HFF-Myc (cell line): ENCODE measurements at regions not wholly inside any gene's neighbourhood (a gene's known extent, or its start where the extent isn't known, plus 50 kb on each side); places are given as distances from the start of the nearest gene placed in this dataset.
"Not testable (repeated sequence)": the region's sequence is repeated elsewhere in the genome, so short reads cannot be mapped to it uniquely, and the experiment has no call there.

Experiments used
- DNase-seq: peaks from one replicate; pipeline ENCODE4 v3.0.0-alpha.2; 2011; ENCODE audit warnings: low read depth; ENCODE audit errors: extremely low read depth
- H3K4me3 ChIP-seq: replicated peaks from 2 replicates; pipeline ENCODE4 v1.5.1; 2011; ENCODE audit warnings: low read depth, mild to moderate bottlenecking, control low read depth, low read length
- CTCF ChIP-seq: IDR thresholded peaks from 2 replicates; pipeline ENCODE4 v1.5.1; 2012; ENCODE audit warnings: mild to moderate bottlenecking, low read depth, low read length, control low read depth; ENCODE audit errors: missing control alignments

- no peak for DNase-seq
- H3K4me3 ChIP-seq, result no peak overlapping the region
- TF ChIP-seq CTCF, result no peak
Measured at GRCh38 chr6:76495909-76496308, 423.4 kb upstream of the IMPG1 start.

- H3K4me3 ChIP-seq, DNase-seq: not testable (repeated sequence)
Measured at GRCh38 chr6:76491376-76491775, 418.9 kb upstream of the IMPG1 start.

GRCh38 chr6:76490456-76490855 lies 418.0 kb upstream of the IMPG1 start:
- DNase-seq, result no peak
- no peak overlapping the region for H3K4me3 ChIP-seq
- no peak for TF ChIP-seq CTCF

GRCh38 chr6:76481101-76481500 lies 408.6 kb upstream of the IMPG1 start:
- TF ChIP-seq CTCF, result no peak
- no peak overlapping the region for H3K4me3 ChIP-seq
- no peak for DNase-seq

- no peak overlapping the region for H3K4me3 ChIP-seq
- TF ChIP-seq CTCF, result no peak
- no peak for DNase-seq
Measured at GRCh38 chr6:76472858-76473257, 400.4 kb upstream of the IMPG1 start.

GRCh38 chr6:76466286-76466685 lies 393.8 kb upstream of the IMPG1 start:
- no peak for TF ChIP-seq CTCF
- H3K4me3 ChIP-seq, result no peak overlapping the region
- no peak for DNase-seq

- no peak for TF ChIP-seq CTCF
- DNase-seq, result no peak
Measured at GRCh38 chr6:76465410-76465809, 392.9 kb upstream of the IMPG1 start.

More at GRCh38 chr6:76465410-76465809, 392.9 kb upstream of the IMPG1 start:
- H3K4me3 ChIP-seq, result no peak overlapping the region
